Neural cell (in vitro differentiated cells): ENCODE measurements at regions not wholly inside any gene's neighbourhood (a gene's known extent, or its start where the extent isn't known, plus 50 kb on each side); places are given as distances from the start of the nearest gene placed in this dataset.

Experiments
- EP300 ChIP-seq: fragments of 450-650 bp; conservative IDR thresholded peaks from 2 replicates; pipeline ENCODE4 v1.6.1; 2014; ENCODE audit warnings: antibody characterized with exemption, mild to moderate bottlenecking, moderate library complexity; ENCODE audit not compliant: poor library complexity, severe bottlenecking
- EZH2 ChIP-seq: fragments of 200-600, 300-800 bp; shearing (Covaris generic), sonication (generic); IDR thresholded peaks from 2 replicates; pipeline ENCODE4 v1.6.1; 2014; ENCODE audit warnings: antibody characterized with exemption, low read length, borderline replicate concordance, mild to moderate bottlenecking; ENCODE audit not compliant: insufficient read depth, poor library complexity, severe bottlenecking
- POLR2AphosphoS5 ChIP-seq: IDR thresholded peaks from 2 replicates; pipeline ENCODE4 v1.6.1; 2012
- RAD21 ChIP-seq: fragments of 450-650 bp; conservative IDR thresholded peaks from 2 replicates; pipeline ENCODE4 v1.6.1; 2014; ENCODE audit warnings: antibody characterized with exemption, mild to moderate bottlenecking, moderate library complexity
- REST ChIP-seq: IDR thresholded peaks from 2 replicates; pipeline ENCODE4 v1.6.1; 2012; ENCODE audit warnings: borderline replicate concordance
- SMC3 ChIP-seq: fragments of 450-650 bp; conservative IDR thresholded peaks from 2 replicates; pipeline ENCODE4 v1.6.1; 2014; ENCODE audit warnings: antibody characterized with exemption, mild to moderate bottlenecking, moderate library complexity; ENCODE audit not compliant: poor library complexity
- TF ChIP-seq, protein P1 (sequence below): fragments of 450-650 bp; IDR thresholded peaks from 2 replicates; pipeline ENCODE4 v1.5.1; 2014; ENCODE audit warnings: antibody characterized with exemption, mild to moderate bottlenecking, moderate library complexity; ENCODE audit not compliant: poor library complexity, severe bottlenecking

DNA sequence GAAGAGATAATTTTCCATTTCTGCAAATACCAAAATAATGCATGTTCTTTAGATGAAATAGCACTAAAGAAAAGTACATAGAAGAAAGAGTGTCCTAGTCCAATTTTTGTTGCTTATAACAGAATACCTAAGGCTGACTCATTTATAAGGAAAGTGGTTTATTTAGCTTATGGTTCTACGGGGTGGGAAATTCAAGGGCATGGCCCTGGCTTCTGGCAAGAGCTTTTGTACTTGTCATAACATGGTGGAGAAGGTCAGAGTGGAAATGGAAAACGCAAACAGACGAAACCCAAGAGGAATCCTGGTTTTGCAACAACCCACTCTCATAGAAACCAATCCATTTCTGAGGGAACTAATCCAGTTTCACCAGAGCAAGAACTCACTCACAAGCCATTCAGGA is 283.7 kb downstream of the CSNK1G3 start:
- TF ChIP-seq, protein P1, sequence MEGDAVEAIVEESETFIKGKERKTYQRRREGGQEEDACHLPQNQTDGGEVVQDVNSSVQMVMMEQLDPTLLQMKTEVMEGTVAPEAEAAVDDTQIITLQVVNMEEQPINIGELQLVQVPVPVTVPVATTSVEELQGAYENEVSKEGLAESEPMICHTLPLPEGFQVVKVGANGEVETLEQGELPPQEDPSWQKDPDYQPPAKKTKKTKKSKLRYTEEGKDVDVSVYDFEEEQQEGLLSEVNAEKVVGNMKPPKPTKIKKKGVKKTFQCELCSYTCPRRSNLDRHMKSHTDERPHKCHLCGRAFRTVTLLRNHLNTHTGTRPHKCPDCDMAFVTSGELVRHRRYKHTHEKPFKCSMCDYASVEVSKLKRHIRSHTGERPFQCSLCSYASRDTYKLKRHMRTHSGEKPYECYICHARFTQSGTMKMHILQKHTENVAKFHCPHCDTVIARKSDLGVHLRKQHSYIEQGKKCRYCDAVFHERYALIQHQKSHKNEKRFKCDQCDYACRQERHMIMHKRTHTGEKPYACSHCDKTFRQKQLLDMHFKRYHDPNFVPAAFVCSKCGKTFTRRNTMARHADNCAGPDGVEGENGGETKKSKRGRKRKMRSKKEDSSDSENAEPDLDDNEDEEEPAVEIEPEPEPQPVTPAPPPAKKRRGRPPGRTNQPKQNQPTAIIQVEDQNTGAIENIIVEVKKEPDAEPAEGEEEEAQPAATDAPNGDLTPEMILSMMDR, result no peak
- TF ChIP-seq POLR2AphosphoS5 (no peak), EP300 (no peak), EZH2 (no peak), REST (no peak), RAD21 (no peak), SMC3 (no peak)
